GM13977 (cell line): ENCODE measurements at regions not wholly inside any gene's neighbourhood (a gene's known extent, or its start where the extent isn't known, plus 50 kb on each side); places are given as distances from the start of the nearest gene placed in this dataset.

ENCODE experiments used
- DNase-seq: peaks from one replicate; pipeline ENCODE4 v3.0.0; 2012; ENCODE audit warnings: low spot score
- in situ Hi-C: fragments of 300-500 bp; cut with MboI; formaldehyde crosslinking; loops from one replicate; pipeline ENCODE4 v1.12.0; 2022; ENCODE audit warnings: low sequenced_read_pairs, low pct_unique_long_range_greater_than_20kb, mixed read lengths, inconsistent platforms; ENCODE audit not compliant: unreplicated experiment
- TF ChIP-seq, protein P1 (sequence below): IDR thresholded peaks from 2 replicates; pipeline ENCODE4 v1.5.1; 2012; ENCODE audit warnings: mild to moderate bottlenecking, control low read depth; ENCODE audit not compliant: insufficient read depth; ENCODE audit errors: extremely low read depth, missing control alignments

GRCh38 chr12:42987216-42987650 lies 397.7 kb upstream of the PRICKLE1 start:
- no peak for DNase-seq
- in situ Hi-C loops: no loop called here
- TF ChIP-seq, protein P1, sequence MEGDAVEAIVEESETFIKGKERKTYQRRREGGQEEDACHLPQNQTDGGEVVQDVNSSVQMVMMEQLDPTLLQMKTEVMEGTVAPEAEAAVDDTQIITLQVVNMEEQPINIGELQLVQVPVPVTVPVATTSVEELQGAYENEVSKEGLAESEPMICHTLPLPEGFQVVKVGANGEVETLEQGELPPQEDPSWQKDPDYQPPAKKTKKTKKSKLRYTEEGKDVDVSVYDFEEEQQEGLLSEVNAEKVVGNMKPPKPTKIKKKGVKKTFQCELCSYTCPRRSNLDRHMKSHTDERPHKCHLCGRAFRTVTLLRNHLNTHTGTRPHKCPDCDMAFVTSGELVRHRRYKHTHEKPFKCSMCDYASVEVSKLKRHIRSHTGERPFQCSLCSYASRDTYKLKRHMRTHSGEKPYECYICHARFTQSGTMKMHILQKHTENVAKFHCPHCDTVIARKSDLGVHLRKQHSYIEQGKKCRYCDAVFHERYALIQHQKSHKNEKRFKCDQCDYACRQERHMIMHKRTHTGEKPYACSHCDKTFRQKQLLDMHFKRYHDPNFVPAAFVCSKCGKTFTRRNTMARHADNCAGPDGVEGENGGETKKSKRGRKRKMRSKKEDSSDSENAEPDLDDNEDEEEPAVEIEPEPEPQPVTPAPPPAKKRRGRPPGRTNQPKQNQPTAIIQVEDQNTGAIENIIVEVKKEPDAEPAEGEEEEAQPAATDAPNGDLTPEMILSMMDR: no peak

DNA sequence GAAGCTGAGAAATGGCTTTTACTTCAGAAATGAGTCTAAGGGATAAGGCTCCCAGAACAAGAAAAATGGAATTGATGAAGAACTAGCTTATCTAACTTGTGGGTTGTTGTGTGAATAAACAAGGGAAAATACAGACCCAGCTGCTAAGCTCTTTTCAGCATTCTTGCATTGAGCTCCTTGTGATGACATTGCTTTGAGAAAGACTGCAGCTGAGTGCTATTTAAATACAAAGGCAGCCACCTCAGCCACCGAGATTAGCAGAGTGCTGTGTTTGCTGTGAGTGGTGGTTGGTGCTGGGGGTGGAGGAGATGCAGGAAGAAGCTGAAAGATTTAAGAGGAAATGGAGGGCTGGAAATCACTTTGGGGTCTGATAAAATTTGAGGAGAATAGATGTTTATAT lies 396.0 kb upstream of the PRICKLE1 start:
- TF ChIP-seq, protein P1: no peak
- DNase-seq: no peak
- in situ Hi-C loops: no loop called here

- in situ Hi-C loops: no loop called here
- no peak for DNase-seq
- TF ChIP-seq, protein P1: no peak
Measured at GRCh38 chr12:42982828-42983227, 393.3 kb upstream of the PRICKLE1 start.

- no peak for DNase-seq
- in situ Hi-C loops: no loop called here
Measured at GRCh38 chr12:42981379-42981778, 391.8 kb upstream of the PRICKLE1 start.

GRCh38 chr12:42980441-42980840 lies 390.9 kb upstream of the PRICKLE1 start:
- in situ Hi-C loops: no loop called here
- TF ChIP-seq, protein P1: no peak
- no peak for DNase-seq

More at GRCh38 chr12:42981379-42981778, 391.8 kb upstream of the PRICKLE1 start:
- TF ChIP-seq, protein P1: no peak

GRCh38 chr12:42979746-42980145 lies 390.2 kb upstream of the PRICKLE1 start:
- TF ChIP-seq, protein P1: no peak
- in situ Hi-C loops: no loop called here
- no peak for DNase-seq

GRCh38 chr12:42978708-42979107 lies 389.2 kb upstream of the PRICKLE1 start:
- TF ChIP-seq, protein P1: no peak
- in situ Hi-C loops: no loop called here
- DNase-seq: no peak
